ENCODE measurements at regions not wholly inside any gene's neighbourhood (a gene's known extent, or its start where the extent isn't known, plus 50 kb on each side); places are given as distances from the start of the nearest gene placed in this dataset.

DNA sequence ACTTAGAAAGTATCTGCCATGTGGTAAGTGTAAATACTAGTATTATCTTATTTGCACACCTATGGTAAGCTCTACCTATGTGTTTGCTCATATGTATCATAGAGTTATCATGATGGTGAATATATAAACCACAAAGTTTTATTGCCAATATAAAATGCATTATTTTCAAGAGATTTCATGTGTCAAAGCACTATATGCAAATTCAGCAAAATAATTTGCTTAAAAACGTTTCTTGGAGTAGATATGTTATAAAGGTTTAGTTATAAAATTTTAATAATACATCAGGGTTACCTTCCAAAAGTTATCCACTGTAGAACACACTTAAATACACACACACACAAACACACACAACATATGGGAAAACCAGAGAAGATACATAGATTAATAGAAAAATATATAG lies 1431.7 kb upstream of the C9orf72 start:
- Mint-ChIP-seq H3K4me1 (no peaks in the 10 kb centered on the region), H3K36me3 (no peaks in the 10 kb centered on the region), H3K9me3 (peaks cover 0 to 9% (median 0%) of the 10 kb centered on the region in 11 donors), H3K4me3 (no peak overlapping the region), H3K27me3 (no peaks in the 10 kb centered on the region), H3K27ac (no peak overlapping the region)
- Histone ChIP-seq H3K27ac (ENCODE audit: low read depth, low read length) (no peak overlapping the region), H3K4me3 (ENCODE audit: low read length) (no peak overlapping the region), H3K36me3 (ENCODE audit: control insufficient read depth in 2 of 3, insufficient read depth in 3 of 3, low read length in 3 of 3) (no peaks in the 10 kb centered on the region), H3K27me3 (ENCODE audit: control insufficient read depth in 2 of 2, insufficient read depth in 2 of 2, low read length in 2 of 2) (no peaks in the 10 kb centered on the region), H3K4me1 (ENCODE audit: control insufficient read depth in 2 of 2, insufficient read depth in 2 of 2, low read length in 2 of 2) (no peaks in the 10 kb centered on the region), H3K9me3 (ENCODE audit: control insufficient read depth in 2 of 3, low read length in 3 of 3) (no peaks in the 10 kb centered on the region)
- intact Hi-C loops (cut with micrococcal nuclease): no loop called here
- POLR2A ChIA-PET: no interaction called here
- no peak for DNase-seq
- CTCF ChIA-PET: no interaction called here
- no peak for ATAC-seq

GRCh38 chr9:29006628-29007027 lies 1433.3 kb upstream of the C9orf72 start:
- no peak for DNase-seq
- Histone ChIP-seq H3K27ac (ENCODE audit: low read depth, low read length) (no peak overlapping the region), H3K36me3 (ENCODE audit: control insufficient read depth in 2 of 3, insufficient read depth in 3 of 3, low read length in 3 of 3) (no peaks in the 10 kb centered on the region), H3K4me1 (ENCODE audit: control insufficient read depth in 2 of 2, insufficient read depth in 2 of 2, low read length in 2 of 2) (no peaks in the 10 kb centered on the region), H3K4me3 (ENCODE audit: low read length) (no peak overlapping the region), H3K27me3 (ENCODE audit: control insufficient read depth in 2 of 2, insufficient read depth in 2 of 2, low read length in 2 of 2) (no peaks in the 10 kb centered on the region), H3K9me3 (ENCODE audit: control insufficient read depth in 2 of 3, low read length in 3 of 3) (no peaks in the 10 kb centered on the region)
- no peak overlapping the region for H3K4me3 Mint-ChIP-seq
- CTCF ChIA-PET: no interaction called here
- no peaks in the 10 kb centered on the region for H3K27me3 Mint-ChIP-seq
- no peaks in the 10 kb centered on the region for H3K4me1 Mint-ChIP-seq
- no peaks in the 10 kb centered on the region for H3K36me3 Mint-ChIP-seq
- no peak overlapping the region for H3K27ac Mint-ChIP-seq
- peaks cover 0 to 9% (median 0%) of the 10 kb centered on the region in 11 donors for H3K9me3 Mint-ChIP-seq
- intact Hi-C loops (cut with micrococcal nuclease): no loop called here
- no peak for ATAC-seq
- POLR2A ChIA-PET: no interaction called here

DNA sequence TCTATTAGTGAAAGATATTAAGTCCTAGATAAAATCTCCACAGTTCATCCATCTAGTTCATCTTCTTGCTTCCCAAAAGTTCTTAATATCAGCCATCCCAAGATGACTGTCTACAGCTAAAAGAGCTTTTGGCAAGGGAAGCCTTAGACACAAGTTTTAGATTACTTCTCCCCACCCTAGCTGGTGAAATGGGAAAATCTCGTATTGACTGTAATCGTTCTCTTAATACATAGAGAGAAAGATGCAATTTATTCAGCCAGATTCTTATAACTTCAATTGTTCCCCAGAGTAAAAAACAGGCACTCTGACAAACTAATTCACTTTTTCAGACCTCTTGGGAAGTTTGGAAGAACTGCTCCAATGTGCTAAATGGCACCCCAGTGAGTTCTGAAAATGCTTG lies 1439.6 kb upstream of the C9orf72 start:
- H3K4me3 Mint-ChIP-seq: no peak overlapping the region
- CTCF ChIA-PET: no interaction called here
- Histone ChIP-seq H3K4me1 (ENCODE audit: control insufficient read depth in 2 of 2, insufficient read depth in 2 of 2, low read length in 2 of 2) (no peaks in the 10 kb centered on the region), H3K4me3 (ENCODE audit: low read length) (no peak overlapping the region), H3K27me3 (ENCODE audit: control insufficient read depth in 2 of 2, insufficient read depth in 2 of 2, low read length in 2 of 2) (no peaks in the 10 kb centered on the region), H3K36me3 (ENCODE audit: control insufficient read depth in 2 of 3, insufficient read depth in 3 of 3, low read length in 3 of 3) (no peaks in the 10 kb centered on the region), H3K9me3 (ENCODE audit: control insufficient read depth in 2 of 3, low read length in 3 of 3) (no peaks in the 10 kb centered on the region), H3K27ac (ENCODE audit: low read depth, low read length) (no peak overlapping the region)
- H3K4me1 Mint-ChIP-seq: no peaks in the 10 kb centered on the region
- no peak for DNase-seq
- H3K27ac Mint-ChIP-seq: no peak overlapping the region
- POLR2A ChIA-PET: interaction anchor here (0.7 kb wide), 1 partner anchor 13 kb away, joined by 3 read pairs; no protein-coding TSS in a partner anchor
- no peaks in the 10 kb centered on the region for H3K36me3 Mint-ChIP-seq
- peaks cover 0 to 3% (median 0%) of the 10 kb centered on the region in 11 donors for H3K9me3 Mint-ChIP-seq
- H3K27me3 Mint-ChIP-seq: no peaks in the 10 kb centered on the region
- ATAC-seq: no peak
- intact Hi-C loops (cut with micrococcal nuclease): no loop called here

DNA sequence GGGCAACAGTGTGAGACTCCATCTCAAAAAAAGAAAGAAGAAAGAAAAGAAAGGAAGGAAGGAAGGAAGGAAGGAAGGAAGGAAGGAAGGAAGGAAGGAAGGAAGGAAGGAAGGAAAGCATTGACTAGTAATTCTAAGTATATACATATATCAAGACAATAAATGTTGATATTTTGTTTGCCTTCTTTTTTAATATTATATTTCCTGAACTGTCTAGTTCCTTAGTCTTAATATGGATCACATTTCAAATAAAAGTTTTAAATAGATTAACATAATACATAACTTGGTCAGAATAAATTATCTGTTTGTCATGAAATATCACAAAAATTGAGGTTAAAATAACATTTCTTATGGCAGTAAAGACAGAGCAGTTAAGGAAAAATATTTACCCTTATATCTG lies 1448.4 kb upstream of the C9orf72 start:
- no peaks in the 10 kb centered on the region for H3K4me1 Mint-ChIP-seq

GRCh38 chr9:29038332-29038731 lies 1465.1 kb upstream of the C9orf72 start:
- H3K27ac Mint-ChIP-seq: no peak overlapping the region
- POLR2A ChIA-PET: no interaction called here
- H3K36me3 Mint-ChIP-seq: no peaks in the 10 kb centered on the region
- CTCF ChIA-PET: no interaction called here
- H3K27me3 ChIP-seq (ENCODE audit: control insufficient read depth in 2 of 2, insufficient read depth in 2 of 2, low read length in 2 of 2): no peaks in the 10 kb centered on the region
- intact Hi-C loops (cut with micrococcal nuclease): no loop called here
- no peaks in the 10 kb centered on the region for H3K4me1 ChIP-seq (ENCODE audit: control insufficient read depth in 2 of 2, insufficient read depth in 2 of 2, low read length in 2 of 2)
- H3K27ac ChIP-seq (ENCODE audit: low read depth, low read length): no peak overlapping the region
- H3K27me3 Mint-ChIP-seq: no peaks in the 10 kb centered on the region
- H3K36me3 ChIP-seq (ENCODE audit: control insufficient read depth in 2 of 3, insufficient read depth in 3 of 3, low read length in 3 of 3): no peaks in the 10 kb centered on the region
- no peak overlapping the region for H3K4me3 Mint-ChIP-seq
- H3K9me3 ChIP-seq (ENCODE audit: control insufficient read depth in 2 of 3, low read length in 3 of 3): peaks cover 0 to 3% (median 0%) of the 10 kb centered on the region in 3 experiments
- no peak overlapping the region for H3K4me3 ChIP-seq (ENCODE audit: low read length)
- peaks cover 0 to 9% (median 0%) of the 10 kb centered on the region in 11 donors for H3K9me3 Mint-ChIP-seq
- no peak for DNase-seq
- H3K4me1 Mint-ChIP-seq: no peaks in the 10 kb centered on the region
- no peak for ATAC-seq

More for the DNA sequence above, 1448.4 kb upstream of the C9orf72 start:
- Mint-ChIP-seq H3K36me3 (no peaks in the 10 kb centered on the region), H3K4me3 (no peak overlapping the region), H3K27me3 (no peaks in the 10 kb centered on the region), H3K27ac (no peak overlapping the region), H3K9me3 (peaks cover 0 to 11% (median 0%) of the 10 kb centered on the region in 11 donors)
- Histone ChIP-seq H3K9me3 (ENCODE audit: control insufficient read depth in 2 of 3, low read length in 3 of 3) (no peaks in the 10 kb centered on the region), H3K27me3 (ENCODE audit: control insufficient read depth in 2 of 2, insufficient read depth in 2 of 2, low read length in 2 of 2) (no peaks in the 10 kb centered on the region), H3K4me1 (ENCODE audit: control insufficient read depth in 2 of 2, insufficient read depth in 2 of 2, low read length in 2 of 2) (no peaks in the 10 kb centered on the region), H3K27ac (ENCODE audit: low read depth, low read length) (no peak overlapping the region), H3K36me3 (ENCODE audit: control insufficient read depth in 2 of 3, insufficient read depth in 3 of 3, low read length in 3 of 3) (no peaks in the 10 kb centered on the region), H3K4me3 (ENCODE audit: low read length) (no peak overlapping the region)
- no peak for DNase-seq
- no peak for ATAC-seq
- POLR2A ChIA-PET: no interaction called here
- CTCF ChIA-PET: no interaction called here
- intact Hi-C loops (cut with micrococcal nuclease): no loop called here

DNA sequence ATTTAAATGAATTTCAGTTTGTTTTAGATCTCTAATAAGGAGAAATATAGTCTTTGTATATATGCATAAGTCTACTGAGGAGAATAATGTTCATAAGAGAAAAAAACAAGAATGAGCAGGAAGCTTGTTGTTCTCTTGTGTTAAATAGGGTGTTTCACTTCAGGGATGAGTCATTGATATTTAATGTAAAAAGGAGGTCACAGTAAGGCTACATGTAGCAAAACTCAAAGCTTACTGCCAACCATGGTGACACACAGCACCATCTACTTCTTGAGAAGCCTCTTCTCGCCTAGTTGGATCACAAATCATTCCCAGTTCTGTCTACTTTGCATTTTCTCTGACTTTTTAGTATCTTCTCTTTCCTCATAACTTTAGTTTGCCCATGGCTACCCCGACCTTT lies 1466.0 kb upstream of the C9orf72 start:
- ATAC-seq: no peak
- no peaks in the 10 kb centered on the region for H3K36me3 Mint-ChIP-seq
- peaks cover 0 to 3% (median 0%) of the 10 kb centered on the region in 3 experiments for H3K9me3 ChIP-seq (ENCODE audit: control insufficient read depth in 2 of 3, low read length in 3 of 3)
- ChIA-PET CTCF (no interaction called here), POLR2A (no interaction called here)
- no peaks in the 10 kb centered on the region for H3K4me1 Mint-ChIP-seq
- H3K4me3 ChIP-seq (ENCODE audit: low read length): no peak overlapping the region
- H3K36me3 ChIP-seq (ENCODE audit: control insufficient read depth in 2 of 3, insufficient read depth in 3 of 3, low read length in 3 of 3): no peaks in the 10 kb centered on the region
- H3K27ac Mint-ChIP-seq: no peak overlapping the region
- DNase-seq: no peak
- H3K9me3 Mint-ChIP-seq: peaks cover 0 to 9% (median 0%) of the 10 kb centered on the region in 11 donors
- H3K4me3 Mint-ChIP-seq: no peak overlapping the region
- no peaks in the 10 kb centered on the region for H3K27me3 Mint-ChIP-seq
- H3K27ac ChIP-seq (ENCODE audit: low read depth, low read length): no peak overlapping the region
- H3K27me3 ChIP-seq (ENCODE audit: control insufficient read depth in 2 of 2, insufficient read depth in 2 of 2, low read length in 2 of 2): no peaks in the 10 kb centered on the region
- intact Hi-C loops (cut with micrococcal nuclease): no loop called here
- H3K4me1 ChIP-seq (ENCODE audit: control insufficient read depth in 2 of 2, insufficient read depth in 2 of 2, low read length in 2 of 2): no peaks in the 10 kb centered on the region

DNA sequence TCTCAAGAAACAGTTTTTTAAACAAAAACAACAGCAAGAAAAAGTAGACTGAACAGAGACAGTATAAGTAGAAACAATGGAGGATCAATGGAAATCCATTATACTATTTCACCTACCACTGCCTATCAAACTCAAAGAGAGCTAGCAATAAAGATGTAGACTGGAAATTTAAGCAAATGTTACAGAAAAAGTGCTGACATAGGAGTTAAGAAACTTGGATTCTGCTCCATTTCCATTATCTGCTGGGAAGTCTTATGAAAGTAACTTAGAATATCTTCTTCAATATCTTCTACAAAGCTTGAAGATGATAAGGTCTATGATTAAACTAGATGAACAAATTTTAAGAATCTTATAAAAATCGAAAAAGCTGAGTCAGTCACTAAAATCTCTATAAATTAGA lies 1469.8 kb upstream of the C9orf72 start:
- CTCF ChIA-PET: interaction anchor here (0.9 kb wide), 1 partner anchor 11 kb away, joined by 3 read pairs; no protein-coding TSS in a partner anchor
- no peak overlapping the region for H3K27ac ChIP-seq (ENCODE audit: low read depth, low read length)
- no peaks in the 10 kb centered on the region for H3K4me1 ChIP-seq (ENCODE audit: control insufficient read depth in 2 of 2, insufficient read depth in 2 of 2, low read length in 2 of 2)
- no peak for DNase-seq
- Mint-ChIP-seq H3K27ac (no peak overlapping the region), H3K27me3 (no peaks in the 10 kb centered on the region), H3K9me3 (peaks cover 0 to 14% (median 2%) of the 10 kb centered on the region in 11 donors), H3K4me3 (no peak overlapping the region), H3K36me3 (no peaks in the 10 kb centered on the region), H3K4me1 (no peaks in the 10 kb centered on the region)
- no peak overlapping the region for H3K4me3 ChIP-seq (ENCODE audit: low read length)
- peaks cover 0 to 3% (median 0%) of the 10 kb centered on the region in 3 experiments for H3K9me3 ChIP-seq (ENCODE audit: control insufficient read depth in 2 of 3, low read length in 3 of 3)
- POLR2A ChIA-PET: no interaction called here
- no peaks in the 10 kb centered on the region for H3K36me3 ChIP-seq (ENCODE audit: control insufficient read depth in 2 of 3, insufficient read depth in 3 of 3, low read length in 3 of 3)
- intact Hi-C loops (cut with micrococcal nuclease): no loop called here
- ATAC-seq: no peak
- H3K27me3 ChIP-seq (ENCODE audit: control insufficient read depth in 2 of 2, insufficient read depth in 2 of 2, low read length in 2 of 2): no peaks in the 10 kb centered on the region
